ENCODE measurements at regions not wholly inside any gene's neighbourhood (a gene's known extent, or its start where the extent isn't known, plus 50 kb on each side); places are given as distances from the start of the nearest gene placed in this dataset.

DNA sequence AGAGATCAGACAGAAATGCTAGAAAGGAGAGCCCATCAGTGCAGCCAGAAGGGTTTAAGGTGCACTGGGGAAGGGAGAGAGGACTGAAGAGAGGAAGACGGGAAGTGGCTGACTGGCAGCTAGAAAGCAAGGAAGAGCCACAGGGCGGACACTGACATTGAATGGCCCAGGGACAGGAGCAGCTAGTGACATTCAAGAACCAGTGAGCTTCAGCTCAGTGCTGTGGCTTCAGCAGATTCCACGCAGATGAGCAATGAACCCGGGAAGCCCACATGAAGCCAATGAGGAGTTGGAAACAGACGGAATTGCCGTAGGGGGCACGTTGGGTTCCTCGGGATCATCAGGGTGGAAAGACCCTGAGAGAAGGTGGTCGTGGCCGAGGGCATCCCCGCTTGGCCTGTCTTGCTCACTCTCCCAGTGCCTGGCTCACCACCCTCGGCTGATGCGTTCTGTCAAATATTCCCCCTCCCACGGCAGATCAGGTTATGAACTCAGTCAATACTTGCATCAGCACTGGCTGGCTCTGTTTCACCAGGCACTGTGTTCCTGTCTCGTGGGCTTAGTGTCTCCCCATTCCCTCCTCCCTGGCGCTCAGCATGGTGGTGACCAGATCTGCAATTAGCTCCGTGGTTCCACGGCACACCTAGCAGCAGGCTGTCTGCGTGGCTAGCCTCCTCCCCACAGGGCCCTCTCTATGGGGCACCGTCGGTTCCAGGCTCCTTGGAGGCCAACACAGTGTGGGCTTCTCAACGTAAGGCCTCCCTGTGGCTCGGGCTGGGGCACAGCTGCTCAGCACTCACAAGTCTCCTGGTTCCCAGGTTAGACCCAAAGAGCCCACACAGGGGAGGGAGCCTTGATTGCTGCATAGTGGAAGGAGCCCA, 145.5 kb downstream of the TRIM29 start:
- TF ChIP-seq, protein P1, sequence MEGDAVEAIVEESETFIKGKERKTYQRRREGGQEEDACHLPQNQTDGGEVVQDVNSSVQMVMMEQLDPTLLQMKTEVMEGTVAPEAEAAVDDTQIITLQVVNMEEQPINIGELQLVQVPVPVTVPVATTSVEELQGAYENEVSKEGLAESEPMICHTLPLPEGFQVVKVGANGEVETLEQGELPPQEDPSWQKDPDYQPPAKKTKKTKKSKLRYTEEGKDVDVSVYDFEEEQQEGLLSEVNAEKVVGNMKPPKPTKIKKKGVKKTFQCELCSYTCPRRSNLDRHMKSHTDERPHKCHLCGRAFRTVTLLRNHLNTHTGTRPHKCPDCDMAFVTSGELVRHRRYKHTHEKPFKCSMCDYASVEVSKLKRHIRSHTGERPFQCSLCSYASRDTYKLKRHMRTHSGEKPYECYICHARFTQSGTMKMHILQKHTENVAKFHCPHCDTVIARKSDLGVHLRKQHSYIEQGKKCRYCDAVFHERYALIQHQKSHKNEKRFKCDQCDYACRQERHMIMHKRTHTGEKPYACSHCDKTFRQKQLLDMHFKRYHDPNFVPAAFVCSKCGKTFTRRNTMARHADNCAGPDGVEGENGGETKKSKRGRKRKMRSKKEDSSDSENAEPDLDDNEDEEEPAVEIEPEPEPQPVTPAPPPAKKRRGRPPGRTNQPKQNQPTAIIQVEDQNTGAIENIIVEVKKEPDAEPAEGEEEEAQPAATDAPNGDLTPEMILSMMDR (IDR thresholded peaks at IDR 0.05; ENCODE audit: low read depth, low read length, poor library complexity, severe bottlenecking): no peak
- no peak for TF ChIP-seq EZH2phosphoT487 (IDR thresholded peaks at IDR 0.05; ENCODE audit: borderline replicate concordance, low read length)
